HEK293 (cell line): ENCODE measurements at regions not wholly inside any gene's neighbourhood (a gene's known extent, or its start where the extent isn't known, plus 50 kb on each side); places are given as distances from the start of the nearest gene placed in this dataset.

Experiments
- CTCF ChIA-PET: fragments of 350-600 bp; formaldehyde crosslinking; extraction: SDS; loops from one replicate; lab custom pipeline; 2021; ENCODE audit warnings: antibody characterized with exemption; lab: Yijun Ruan, JAX
- POLR2A ChIA-PET: fragments of 300-600 bp; formaldehyde crosslinking; extraction: SDS; loops from one replicate; lab custom pipeline; 2020; ENCODE audit warnings: antibody characterized with exemption, inconsistent platforms; lab: Yijun Ruan, JAX
- H3K27ac ChIP-seq: fragments of 200-500 bp; sonication (Bioruptor generic); 2 replicates; pipeline ENCODE4 v1.5.1; 2014; ENCODE audit warnings: low read depth, low read length, control low read depth, inconsistent platforms; ENCODE audit errors: extremely low read depth
- H3K36me3 ChIP-seq, 2 experiments: fragments of 200-500 bp in 1 of 2; sonication (Bioruptor generic) in 1 of 2; 1 replicate in 1 of 2; 2 replicates in 1 of 2; pipeline ENCODE4 v1.5.1; 2014 to 2017; ENCODE audit warnings: inconsistent platforms in 2 of 2, low read length in 2 of 2; ENCODE audit not compliant: control insufficient read depth in 2 of 2, insufficient read depth in 1 of 2
- H3K4me1 ChIP-seq: fragments of 200-500 bp; sonication (Bioruptor generic); 2 replicates; pipeline ENCODE4 v1.5.1; 2014; ENCODE audit warnings: mild to moderate bottlenecking, low read length, inconsistent platforms; ENCODE audit not compliant: control insufficient read depth, insufficient read depth
- H3K4me3 ChIP-seq: 2 replicates; pipeline ENCODE4 v1.5.1; 2011; ENCODE audit warnings: low read depth, mild to moderate bottlenecking, control low read depth, low read length, moderate library complexity
- H3K9me3 ChIP-seq: fragments of 200-500 bp; sonication (Bioruptor generic); 2 replicates; pipeline ENCODE4 v1.5.1; 2014; ENCODE audit warnings: low read depth, low read length, inconsistent platforms; ENCODE audit not compliant: control insufficient read depth, insufficient read depth
- BCL11A ChIP-seq: fragments of 450-650 bp; formaldehyde crosslinking; IDR thresholded peaks from 2 replicates; pipeline ENCODE4 v1.5.1; 2016; ENCODE audit warnings: low read depth, missing biosample characterization, missing genetic modification characterization
- MZF1 ChIP-seq: fragments of 450-650 bp; formaldehyde crosslinking; IDR thresholded peaks from 2 replicates; pipeline ENCODE4 v1.5.1; 2017; ENCODE audit warnings: missing biosample characterization, missing genetic modification characterization, borderline replicate concordance
- PRDM10 ChIP-seq: fragments of 450-650 bp; formaldehyde crosslinking; IDR thresholded peaks from 2 replicates; pipeline ENCODE4 v1.5.1; 2016; ENCODE audit warnings: missing biosample characterization, missing genetic modification characterization
- ZIC2 ChIP-seq: fragments of 450-650 bp; formaldehyde crosslinking; IDR thresholded peaks from 2 replicates; pipeline ENCODE4 v1.5.1; 2016; ENCODE audit warnings: missing biosample characterization, missing genetic modification characterization
- ZNF148 ChIP-seq: fragments of 450-650 bp; formaldehyde crosslinking; IDR thresholded peaks from 2 replicates; pipeline ENCODE4 v1.5.0; 2017; ENCODE audit warnings: missing biosample characterization, missing genetic modification characterization, borderline replicate concordance
- ZNF302 ChIP-seq: fragments of 450-650 bp; formaldehyde crosslinking; IDR thresholded peaks from 2 replicates; pipeline ENCODE4 v1.5.1; 2016; ENCODE audit warnings: missing biosample characterization, missing genetic modification characterization, low read depth
- ZNF335 ChIP-seq: fragments of 450-650 bp; formaldehyde crosslinking; conservative IDR thresholded peaks from 2 replicates; pipeline ENCODE4 v1.5.1; 2016; ENCODE audit warnings: missing biosample characterization, missing genetic modification characterization
- ZNF366 ChIP-seq: fragments of 450-650 bp; formaldehyde crosslinking; conservative IDR thresholded peaks from 2 replicates; pipeline ENCODE4 v1.5.1; 2016; ENCODE audit warnings: missing biosample characterization, missing genetic modification characterization
- ZNF514 ChIP-seq: fragments of 450-650 bp; formaldehyde crosslinking; IDR thresholded peaks from 2 replicates; pipeline ENCODE4 v1.5.1; 2016; ENCODE audit warnings: missing biosample characterization, missing genetic modification characterization
- ZNF626 ChIP-seq: fragments of 450-650 bp; sonication (Bioruptor Pico); formaldehyde crosslinking; IDR thresholded peaks from 2 replicates; pipeline ENCODE4 v1.5.1; 2018; ENCODE audit warnings: missing biosample characterization, missing genetic modification characterization, inconsistent platforms
- ZNF629 ChIP-seq: fragments of 450-650 bp; formaldehyde crosslinking; IDR thresholded peaks from 2 replicates; pipeline ENCODE4 v1.5.1; 2017; ENCODE audit warnings: missing biosample characterization, missing genetic modification characterization
- ZNF664 ChIP-seq: fragments of 450-650 bp; formaldehyde crosslinking; IDR thresholded peaks from 2 replicates; pipeline ENCODE4 v1.5.1; 2016; ENCODE audit warnings: missing biosample characterization, missing genetic modification characterization
- ZNF707 ChIP-seq: fragments of 450-650 bp; formaldehyde crosslinking; IDR thresholded peaks from 2 replicates; pipeline ENCODE4 v1.5.1; 2016; ENCODE audit warnings: missing biosample characterization, missing genetic modification characterization
- ZNF792 ChIP-seq: fragments of 450-650 bp; formaldehyde crosslinking; IDR thresholded peaks from 2 replicates; pipeline ENCODE4 v1.5.1; 2016; ENCODE audit warnings: missing biosample characterization, missing genetic modification characterization
- ZSCAN18 ChIP-seq: fragments of 450-650 bp; formaldehyde crosslinking; IDR thresholded peaks from 2 replicates; pipeline ENCODE4 v1.5.1; 2016; ENCODE audit warnings: missing biosample characterization, missing genetic modification characterization
- ZSCAN30 ChIP-seq: fragments of 450-650 bp; IDR thresholded peaks from 2 replicates; pipeline ENCODE4 v1.5.1; 2018; ENCODE audit warnings: missing biosample characterization, mild to moderate bottlenecking, missing genetic modification characterization, moderate library complexity
- TF ChIP-seq, protein P1 (sequence below): fragments of 450-650 bp; formaldehyde crosslinking; IDR thresholded peaks from 2 replicates; pipeline ENCODE4 v1.5.1; 2016; ENCODE audit warnings: missing biosample characterization, missing genetic modification characterization
- TF ChIP-seq, protein P2 (sequence below): fragments of 450-650 bp; formaldehyde crosslinking; IDR thresholded peaks from 2 replicates; pipeline ENCODE4 v1.5.1; 2016; ENCODE audit warnings: missing biosample characterization, missing genetic modification characterization, low read depth

- ChIA-PET CTCF (interaction anchor here (1.3 kb wide), 1 partner anchor 11 kb away, joined by 3 read pairs; no protein-coding TSS in a partner anchor), POLR2A (no interaction called here)
- TF ChIP-seq ZIC2 (tag by site-specific recombination) (peak; percentile 82), PRDM10 (tag by site-specific recombination) (no peak)
- no peak overlapping the region for H3K27ac ChIP-seq
- H3K4me3 ChIP-seq: no peak overlapping the region
- H3K9me3 ChIP-seq: no peaks in the 10 kb centered on the region
- no peaks in the 10 kb centered on the region for H3K36me3 ChIP-seq
- no peaks in the 10 kb centered on the region for H3K4me1 ChIP-seq
Observed at GRCh38 chr17:83149761-83150251, 70.4 kb downstream of the METRNL start.

DNA sequence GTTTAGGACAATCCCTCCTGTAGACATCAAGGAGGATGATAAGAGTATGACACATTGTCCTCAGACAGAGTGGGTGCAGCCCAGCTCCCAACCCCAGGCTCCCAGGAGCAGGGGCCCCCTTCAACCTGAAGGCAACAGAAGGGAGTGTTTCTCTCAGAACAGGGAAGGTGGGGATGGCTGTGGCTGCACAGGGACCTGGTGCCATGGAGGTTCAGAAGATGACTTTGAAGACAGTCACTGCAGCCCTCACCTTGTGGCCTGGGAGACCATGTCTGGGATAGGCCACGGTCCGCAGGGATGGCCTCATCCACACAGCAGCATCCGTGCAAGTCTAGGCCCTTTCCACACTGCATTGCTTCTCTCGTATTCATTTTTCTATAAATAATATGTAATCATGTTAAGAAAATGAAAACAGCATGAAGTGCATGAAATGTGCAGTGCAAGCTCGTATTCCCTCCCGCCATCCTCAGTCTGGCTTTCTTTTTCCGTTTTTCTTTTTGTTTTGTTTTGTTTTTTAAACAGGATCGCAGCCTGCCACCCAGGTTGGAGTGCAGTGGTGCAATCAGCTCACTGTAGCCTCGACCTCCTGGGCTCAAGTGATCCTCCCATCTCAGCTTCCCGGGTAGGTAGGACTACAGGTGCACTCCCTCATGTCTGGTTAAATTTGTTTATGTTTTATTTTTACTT, 71.1 kb downstream of the METRNL start:
- ChIA-PET CTCF (interaction anchor here (1.3 kb wide), 1 partner anchor 10 kb away, joined by 3 read pairs; no protein-coding TSS in a partner anchor), POLR2A (no interaction called here)
- Histone ChIP-seq H3K9me3 (no peaks in the 10 kb centered on the region), H3K4me3 (no peak overlapping the region), H3K27ac (no peak overlapping the region), H3K36me3 (no peaks in the 10 kb centered on the region), H3K4me1 (no peaks in the 10 kb centered on the region)
- TF ChIP-seq ZNF335 (no peak), ZNF514 (tag by site-specific recombination) (no peak), BCL11A (tag by site-specific recombination) (no peak), ZNF302 (tag by site-specific recombination) (no peak), ZNF366 (tag by site-specific recombination) (no peak), ZNF148 (tag by site-specific recombination) (no peak), ZSCAN30 (tag by site-specific recombination) (no peak), ZNF629 (tag by site-specific recombination) (no peak)

- H3K9me3 ChIP-seq: no peaks in the 10 kb centered on the region
- ChIA-PET POLR2A (no interaction called here), CTCF (interaction anchor here (1.3 kb wide), 1 partner anchor 10 kb away, joined by 3 read pairs; no protein-coding TSS in a partner anchor)
- no peak overlapping the region for H3K27ac ChIP-seq
- no peak overlapping the region for H3K4me3 ChIP-seq
- no peaks in the 10 kb centered on the region for H3K4me1 ChIP-seq
- no peaks in the 10 kb centered on the region for H3K36me3 ChIP-seq
- no peak for TF ChIP-seq ZNF707 (tag by site-specific recombination)
- TF ChIP-seq ZSCAN18 (tag by site-specific recombination): no peak
- TF ChIP-seq ZNF626 (tag by site-specific recombination): no peak
- TF ChIP-seq, protein P1, sequence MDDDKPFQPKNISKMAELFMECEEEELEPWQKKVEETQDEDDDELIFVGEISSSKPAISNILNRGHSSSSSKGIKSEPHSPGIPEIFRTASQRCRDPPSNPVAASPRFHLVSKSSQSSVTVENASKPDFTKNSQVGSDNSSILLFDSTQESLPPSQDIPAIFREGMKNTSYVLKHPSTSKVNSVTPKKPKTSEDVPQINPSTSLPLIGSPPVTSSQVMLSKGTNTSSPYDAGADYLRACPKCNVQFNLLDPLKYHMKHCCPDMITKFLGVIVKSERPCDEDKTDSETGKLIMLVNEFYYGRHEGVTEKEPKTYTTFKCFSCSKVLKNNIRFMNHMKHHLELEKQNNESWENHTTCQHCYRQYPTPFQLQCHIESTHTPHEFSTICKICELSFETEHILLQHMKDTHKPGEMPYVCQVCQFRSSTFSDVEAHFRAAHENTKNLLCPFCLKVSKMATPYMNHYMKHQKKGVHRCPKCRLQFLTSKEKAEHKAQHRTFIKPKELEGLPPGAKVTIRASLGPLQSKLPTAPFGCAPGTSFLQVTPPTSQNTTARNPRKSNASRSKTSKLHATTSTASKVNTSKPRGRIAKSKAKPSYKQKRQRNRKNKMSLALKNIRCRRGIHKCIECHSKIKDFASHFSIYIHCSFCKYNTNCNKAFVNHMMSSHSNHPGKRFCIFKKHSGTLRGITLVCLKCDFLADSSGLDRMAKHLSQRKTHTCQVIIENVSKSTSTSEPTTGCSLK (tag by site-specific recombination): no peak
- TF ChIP-seq MZF1 (tag by site-specific recombination): no peak
- TF ChIP-seq, protein P2, sequence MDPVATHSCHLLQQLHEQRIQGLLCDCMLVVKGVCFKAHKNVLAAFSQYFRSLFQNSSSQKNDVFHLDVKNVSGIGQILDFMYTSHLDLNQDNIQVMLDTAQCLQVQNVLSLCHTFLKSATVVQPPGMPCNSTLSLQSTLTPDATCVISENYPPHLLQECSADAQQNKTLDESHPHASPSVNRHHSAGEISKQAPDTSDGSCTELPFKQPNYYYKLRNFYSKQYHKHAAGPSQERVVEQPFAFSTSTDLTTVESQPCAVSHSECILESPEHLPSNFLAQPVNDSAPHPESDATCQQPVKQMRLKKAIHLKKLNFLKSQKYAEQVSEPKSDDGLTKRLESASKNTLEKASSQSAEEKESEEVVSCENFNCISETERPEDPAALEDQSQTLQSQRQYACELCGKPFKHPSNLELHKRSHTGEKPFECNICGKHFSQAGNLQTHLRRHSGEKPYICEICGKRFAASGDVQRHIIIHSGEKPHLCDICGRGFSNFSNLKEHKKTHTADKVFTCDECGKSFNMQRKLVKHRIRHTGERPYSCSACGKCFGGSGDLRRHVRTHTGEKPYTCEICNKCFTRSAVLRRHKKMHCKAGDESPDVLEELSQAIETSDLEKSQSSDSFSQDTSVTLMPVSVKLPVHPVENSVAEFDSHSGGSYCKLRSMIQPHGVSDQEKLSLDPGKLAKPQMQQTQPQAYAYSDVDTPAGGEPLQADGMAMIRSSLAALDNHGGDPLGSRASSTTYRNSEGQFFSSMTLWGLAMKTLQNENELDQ (tag by site-specific recombination): no peak
- TF ChIP-seq ZNF792 (tag by site-specific recombination): no peak
- no peak for TF ChIP-seq ZNF664 (tag by site-specific recombination)
Observed at GRCh38 chr17:83151056-83151441, 71.6 kb downstream of the METRNL start.
